IMR-90 (cell line): ENCODE measurements at regions not wholly inside any gene's neighbourhood (a gene's known extent, or its start where the extent isn't known, plus 50 kb on each side); places are given as distances from the start of the nearest gene placed in this dataset.

Experiments
- ATAC-seq: fragments of 200-7000 bp; cut with Tn5 transposase; 2 replicates; pipeline ENCODE4 v1.9.1; 2020; ENCODE audit warnings: low read depth, mild to moderate bottlenecking, moderate library complexity
- BruUV-seq: library from RNA; stranded (reverse); fragments of 400-500 nt; replicated peaks from 2 replicates; lab custom pipeline; 2021; lab: Mats Ljungman, UMichigan
- CTCF ChIA-PET: fragments of 300-600 bp; formaldehyde crosslinking; extraction: SDS; loops from one replicate; lab custom pipeline; 2021; ENCODE audit warnings: antibody characterized with exemption; lab: Yijun Ruan, JAX
- POLR2A ChIA-PET: fragments of 300-600 bp; sonication (Branson Sonifier 250); formaldehyde crosslinking; loops from one replicate; lab custom pipeline; 2022; ENCODE audit warnings: antibody characterized with exemption; ENCODE audit not compliant: unreplicated experiment; lab: Charles Lee
- DNase-seq: peaks from one replicate; pipeline ENCODE4 v3.0.0; 2013
- H2AFZ ChIP-seq: replicated peaks from 2 replicates; pipeline ENCODE3; 2013; ENCODE audit warnings: low read length, mild to moderate bottlenecking; ENCODE audit not compliant: poor library complexity
- H2AK5ac ChIP-seq: 2 replicates; pipeline ENCODE4 v1.6.1; 2013; ENCODE audit warnings: low read depth, low read length, inconsistent platforms
- H2AK9ac ChIP-seq: replicated peaks from 2 replicates; pipeline ENCODE3; 2013; ENCODE audit warnings: mild to moderate bottlenecking, low read depth, low read length, moderate library complexity; ENCODE audit not compliant: poor library complexity
- H2BK120ac ChIP-seq: 2 replicates; pipeline ENCODE4 v1.6.1; 2013; ENCODE audit warnings: low read depth, low read length, inconsistent platforms
- H2BK15ac ChIP-seq: 3 replicates; pipeline ENCODE4 v1.6.1; 2013; ENCODE audit warnings: low read depth, low read length, inconsistent platforms
- H2BK20ac ChIP-seq: 2 replicates; pipeline ENCODE4 v1.6.1; 2013; ENCODE audit warnings: low read depth, mild to moderate bottlenecking, inconsistent platforms, low read length, moderate library complexity
- H2BK5ac ChIP-seq: 2 replicates; pipeline ENCODE4 v1.6.1; 2013; ENCODE audit warnings: mild to moderate bottlenecking, low read depth, low read length, inconsistent platforms; ENCODE audit not compliant: poor library complexity, severe bottlenecking
- H3K14ac ChIP-seq: replicated peaks from 2 replicates; pipeline ENCODE4 v1.6.1; 2013; ENCODE audit warnings: low read depth, low read length, inconsistent platforms
- H3K18ac ChIP-seq: 2 replicates; pipeline ENCODE4 v1.6.1; 2013; ENCODE audit warnings: low read depth, low read length, control low read depth
- H3K23ac ChIP-seq: 2 replicates; pipeline ENCODE4 v1.6.1; 2013; ENCODE audit warnings: low read depth, low read length, inconsistent platforms
- H3K27ac ChIP-seq: 2 replicates; pipeline ENCODE4 v1.5.1; 2013; ENCODE audit warnings: mild to moderate bottlenecking, control low read depth, low read length; ENCODE audit not compliant: insufficient read depth
- H3K27me3 ChIP-seq: 2 replicates; pipeline ENCODE4 v1.6.1; 2013; ENCODE audit warnings: low read length; ENCODE audit not compliant: control insufficient read depth, insufficient read depth
- H3K36me3 ChIP-seq: 2 replicates; pipeline ENCODE4 v1.6.1; 2013; ENCODE audit warnings: low read length, mixed read lengths; ENCODE audit not compliant: control insufficient read depth, insufficient read depth
- H3K4ac ChIP-seq: 2 replicates; pipeline ENCODE4 v1.6.1; 2013; ENCODE audit warnings: low read depth, low read length, inconsistent platforms
- H3K4me1 ChIP-seq: 2 replicates; pipeline ENCODE4 v1.6.1; 2013; ENCODE audit warnings: low read length, mixed read lengths; ENCODE audit not compliant: control insufficient read depth, insufficient read depth
- H3K4me2 ChIP-seq: 2 replicates; pipeline ENCODE4 v1.6.1; 2013; ENCODE audit warnings: low read depth, mild to moderate bottlenecking, control low read depth, low read length, moderate library complexity
- H3K4me3 ChIP-seq: 2 replicates; pipeline ENCODE4 v1.5.1; 2013; ENCODE audit warnings: low read depth, mild to moderate bottlenecking, control low read depth, low read length, moderate library complexity; ENCODE audit not compliant: insufficient read depth
- H3K56ac ChIP-seq: 2 replicates; pipeline ENCODE4 v1.6.1; 2013; ENCODE audit warnings: low read length, inconsistent platforms; ENCODE audit not compliant: insufficient read depth; ENCODE audit errors: extremely low read depth
- H3K79me1 ChIP-seq, 2 experiments: 2 replicates each; pipeline ENCODE4 v1.6.1; 2013; ENCODE audit warnings: low read length in 2 of 2, inconsistent platforms in 1 of 2, low read depth in 1 of 2
- H3K9ac ChIP-seq: 2 replicates; pipeline ENCODE4 v1.6.1; 2013; ENCODE audit warnings: low read depth, low read length, control low read depth
- H3K9me1 ChIP-seq: 2 replicates; pipeline ENCODE4 v1.6.1; 2013; ENCODE audit warnings: low read length, inconsistent platforms; ENCODE audit not compliant: insufficient read depth
- H3K9me3 ChIP-seq: 2 replicates; pipeline ENCODE4 v1.6.1; 2013; ENCODE audit warnings: low read length; ENCODE audit not compliant: control insufficient read depth, insufficient read depth
- H4K20me1 ChIP-seq: 2 replicates; pipeline ENCODE4 v1.6.1; 2013; ENCODE audit warnings: low read length, inconsistent platforms; ENCODE audit not compliant: insufficient read depth
- H4K5ac ChIP-seq: 2 replicates; pipeline ENCODE4 v1.6.1; 2013; ENCODE audit warnings: mild to moderate bottlenecking, low read depth, low read length, control low read depth
- H4K8ac ChIP-seq, 2 experiments: 2 replicates each; pipeline ENCODE4 v1.6.1; 2013; ENCODE audit warnings: low read depth in 2 of 2, low read length in 2 of 2, control low read depth in 1 of 2, inconsistent platforms in 1 of 2
- H4K91ac ChIP-seq: 2 replicates; pipeline ENCODE4 v1.6.1; 2013; ENCODE audit warnings: low read depth, low read length, inconsistent platforms; ENCODE audit not compliant: insufficient read depth
- BHLHE40 ChIP-seq: fragments of 150-350 bp; IDR thresholded peaks from 2 replicates; pipeline ENCODE4 v1.6.1; 2016; ENCODE audit warnings: mild to moderate bottlenecking, low read depth, low read length
- CEBPB ChIP-seq: IDR thresholded peaks from 2 replicates; pipeline ENCODE4 v1.6.1; 2012; ENCODE audit warnings: low read depth, low read length, improper control_type of control experiment
- CHD1 ChIP-seq: IDR thresholded peaks from 2 replicates; pipeline ENCODE4 v1.6.1; 2012; ENCODE audit warnings: low read depth, low read length, improper control_type of control experiment
- FOS ChIP-seq: fragments of 150-350 bp; IDR thresholded peaks from 2 replicates; pipeline ENCODE4 v1.6.1; 2016; ENCODE audit warnings: low read depth, low read length
- MAFK ChIP-seq: IDR thresholded peaks from 2 replicates; pipeline ENCODE4 v1.6.1; 2012; ENCODE audit warnings: low read depth, low read length, improper control_type of control experiment
- MAZ ChIP-seq: IDR thresholded peaks from 2 replicates; pipeline ENCODE4 v1.6.1; 2012; ENCODE audit warnings: low read depth, mild to moderate bottlenecking, low read length, improper control_type of control experiment, moderate library complexity, borderline replicate concordance
- MXI1 ChIP-seq: IDR thresholded peaks from 2 replicates; pipeline ENCODE4 v1.6.1; 2012; ENCODE audit warnings: low read depth, mild to moderate bottlenecking, low read length, moderate library complexity, borderline replicate concordance
- NFE2L2 ChIP-seq: fragments of 150-350 bp; IDR thresholded peaks from 2 replicates; pipeline ENCODE4 v1.6.1; 2016; ENCODE audit warnings: low read depth, mild to moderate bottlenecking, low read length
- POLR2A ChIP-seq: IDR thresholded peaks from 2 replicates; pipeline ENCODE4 v1.6.1; 2012; ENCODE audit warnings: mild to moderate bottlenecking, low read depth, low read length
- RAD21 ChIP-seq: IDR thresholded peaks from 2 replicates; pipeline ENCODE4 v1.6.1; 2012; ENCODE audit warnings: low read length, improper control_type of control experiment
- RCOR1 ChIP-seq: IDR thresholded peaks from 2 replicates; pipeline ENCODE4 v1.6.1; 2012; ENCODE audit warnings: mild to moderate bottlenecking, low read length, improper control_type of control experiment; ENCODE audit not compliant: insufficient replicate concordance
- RFX5 ChIP-seq: IDR thresholded peaks from 2 replicates; pipeline ENCODE4 v1.8.0; 2012; ENCODE audit warnings: low read depth, mild to moderate bottlenecking, low read length, moderate library complexity
- SMC3 ChIP-seq: fragments of 150-350 bp; IDR thresholded peaks from 2 replicates; pipeline ENCODE4 v1.6.1; 2016; ENCODE audit warnings: low read depth, mild to moderate bottlenecking, antibody characterized with exemption, low read length, moderate library complexity
- WGBS, 2 experiments: methylation state at CpG; one replicate each; pipeline versions ENCODE4 v1.1.5 to v1.1.7; 2013; ENCODE audit warnings: missing lambda C conversion rate in 2 of 2; ENCODE audit not compliant: insufficient read length in 1 of 2; ENCODE audit errors: extremely low coverage in 2 of 2; 5-methylcytosine and 5-hydroxymethylcytosine counted together
- dilution Hi-C: fragments of 300-500 bp; cut with HindIII; formaldehyde crosslinking; loops from one replicate; pipeline ENCODE4 v1.14.3; 2018; ENCODE audit warnings: low sequenced_read_pairs; ENCODE audit not compliant: unreplicated experiment
- in situ Hi-C: fragments of 300-500 bp; cut with MboI; formaldehyde crosslinking; loops from 3 replicates; pipeline ENCODE4 v1.14.3; 2019; ENCODE audit warnings: low sequenced_read_pairs, inconsistent platforms, mixed read lengths
- intact Hi-C: fragments of 100-400 bp; cut with micrococcal nuclease; formaldehyde crosslinking; loops from 2 replicates; pipeline ENCODE4 v1.10.0; 2022
- TF ChIP-seq, protein P1 (sequence below): conservative IDR thresholded peaks from 2 replicates; pipeline ENCODE4 v1.5.1; 2012; ENCODE audit warnings: mild to moderate bottlenecking, low read depth, low read length, improper control_type of control experiment
- TF ChIP-seq, protein P2 (sequence below): fragments of 150-350 bp; IDR thresholded peaks from 2 replicates; pipeline ENCODE4 v1.6.1; 2017; ENCODE audit warnings: mild to moderate bottlenecking, antibody characterized with exemption, low read length, low read depth

DNA sequence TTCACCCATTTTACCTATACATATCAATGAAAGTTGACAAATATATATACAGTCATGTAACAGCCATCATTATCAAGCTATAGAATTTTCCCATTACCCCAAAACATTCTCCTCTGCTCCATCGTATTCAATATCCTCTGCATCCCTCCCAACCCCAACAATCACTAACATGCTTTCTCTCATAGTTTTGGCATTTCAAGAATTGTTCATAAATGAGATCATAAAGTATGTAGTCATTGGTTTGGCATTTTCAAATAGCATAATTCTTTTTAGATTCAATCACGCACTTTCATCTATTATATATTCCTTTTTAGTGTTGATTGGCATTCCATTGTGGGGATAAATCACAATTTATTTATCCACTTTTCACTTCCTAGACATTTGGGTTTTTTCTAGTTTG lies 866.0 kb upstream of the TMEM132C start:
- no peaks in the 10 kb centered on the region for H3K79me1 ChIP-seq
- DNase-seq (peak; percentile 40), ATAC-seq (peak; percentile 24; the same call in 1 of the 2 replicates)
- no peak overlapping the region for H2AK9ac ChIP-seq
- H3K9me3 ChIP-seq: no peaks in the 10 kb centered on the region; the same call in 1 of the 2 replicates
- no peak overlapping the region for H3K23ac ChIP-seq
- ChIA-PET CTCF (no interaction called here), POLR2A (no interaction called here)
- no peak overlapping the region for H3K14ac ChIP-seq
- no peak overlapping the region for H2BK120ac ChIP-seq
- H3K4me3 ChIP-seq: no peak overlapping the region
- TF ChIP-seq FOS: no peak
- no peak for TF ChIP-seq POLR2A
- no peak for TF ChIP-seq NFE2L2
- no peak for TF ChIP-seq SMC3
- TF ChIP-seq MAFK: no peak
- TF ChIP-seq RAD21: no peak
- TF ChIP-seq, protein P1, sequence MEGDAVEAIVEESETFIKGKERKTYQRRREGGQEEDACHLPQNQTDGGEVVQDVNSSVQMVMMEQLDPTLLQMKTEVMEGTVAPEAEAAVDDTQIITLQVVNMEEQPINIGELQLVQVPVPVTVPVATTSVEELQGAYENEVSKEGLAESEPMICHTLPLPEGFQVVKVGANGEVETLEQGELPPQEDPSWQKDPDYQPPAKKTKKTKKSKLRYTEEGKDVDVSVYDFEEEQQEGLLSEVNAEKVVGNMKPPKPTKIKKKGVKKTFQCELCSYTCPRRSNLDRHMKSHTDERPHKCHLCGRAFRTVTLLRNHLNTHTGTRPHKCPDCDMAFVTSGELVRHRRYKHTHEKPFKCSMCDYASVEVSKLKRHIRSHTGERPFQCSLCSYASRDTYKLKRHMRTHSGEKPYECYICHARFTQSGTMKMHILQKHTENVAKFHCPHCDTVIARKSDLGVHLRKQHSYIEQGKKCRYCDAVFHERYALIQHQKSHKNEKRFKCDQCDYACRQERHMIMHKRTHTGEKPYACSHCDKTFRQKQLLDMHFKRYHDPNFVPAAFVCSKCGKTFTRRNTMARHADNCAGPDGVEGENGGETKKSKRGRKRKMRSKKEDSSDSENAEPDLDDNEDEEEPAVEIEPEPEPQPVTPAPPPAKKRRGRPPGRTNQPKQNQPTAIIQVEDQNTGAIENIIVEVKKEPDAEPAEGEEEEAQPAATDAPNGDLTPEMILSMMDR: no peak
- TF ChIP-seq RFX5: no peak
- TF ChIP-seq CEBPB: no peak
- TF ChIP-seq BHLHE40: no peak
- no peak for TF ChIP-seq CHD1
- TF ChIP-seq MXI1: no peak
- TF ChIP-seq MAZ: no peak
- TF ChIP-seq, protein P2, sequence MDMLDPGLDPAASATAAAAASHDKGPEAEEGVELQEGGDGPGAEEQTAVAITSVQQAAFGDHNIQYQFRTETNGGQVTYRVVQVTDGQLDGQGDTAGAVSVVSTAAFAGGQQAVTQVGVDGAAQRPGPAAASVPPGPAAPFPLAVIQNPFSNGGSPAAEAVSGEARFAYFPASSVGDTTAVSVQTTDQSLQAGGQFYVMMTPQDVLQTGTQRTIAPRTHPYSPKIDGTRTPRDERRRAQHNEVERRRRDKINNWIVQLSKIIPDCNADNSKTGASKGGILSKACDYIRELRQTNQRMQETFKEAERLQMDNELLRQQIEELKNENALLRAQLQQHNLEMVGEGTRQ: no peak
- no peak for TF ChIP-seq RCOR1
- H3K27me3 ChIP-seq: no peaks in the 10 kb centered on the region
- dilution Hi-C loops: no loop called here
- in situ Hi-C loops: no loop called here
- intact Hi-C loops: no loop called here
- H3K36me3 ChIP-seq: no peaks in the 10 kb centered on the region
- H3K18ac ChIP-seq: no peak overlapping the region
- H3K4me2 ChIP-seq: no peak overlapping the region
- H2BK5ac ChIP-seq: peak overlapping the region; percentile 28
- no TSS peak for BruUV-seq
- peaks cover 2% of the 10 kb centered on the region; the same call in 1 of the 2 replicates for H3K4me1 ChIP-seq
- no peak overlapping the region for H2BK20ac ChIP-seq
- H4K8ac ChIP-seq: no peak overlapping the region
- H2BK15ac ChIP-seq: no peak overlapping the region
- no peaks in the 10 kb centered on the region for H4K20me1 ChIP-seq
- no peak overlapping the region for H2AFZ ChIP-seq
- no peak overlapping the region for H4K5ac ChIP-seq
- no peak overlapping the region for H3K56ac ChIP-seq
- no peak overlapping the region for H3K9ac ChIP-seq
- H3K9me1 ChIP-seq: no peaks in the 10 kb centered on the region
- no peak overlapping the region for H3K4ac ChIP-seq
- H2AK5ac ChIP-seq: no peak overlapping the region
- no peak overlapping the region for H4K91ac ChIP-seq
- H3K27ac ChIP-seq: no peak overlapping the region
- no CpG with 5 or more reads among the region's 2 CpGs for WGBS, 2 experiments
